Body of pancreas (tissue), 4 donors: ENCODE measurements at regions not wholly inside any gene's neighbourhood (a gene's known extent, or its start where the extent isn't known, plus 50 kb on each side); places are given as distances from the start of the nearest gene placed in this dataset.

ENCODE experiments used
- POLR2A ChIP-seq, 3 donors: fragments of 450-650 bp; IDR thresholded peaks; one replicate each; pipeline ENCODE4 v1.6.1; 2016; ENCODE audit warnings: antibody characterized with exemption in 3 of 3, mild to moderate bottlenecking in 2 of 3
- TF ChIP-seq, protein P1 (sequence below), 7 experiments: fragments of 450-650 bp in 4 of 7; fragments of 200-600 bp in 3 of 7; sonication (generic) in 3 of 7; IDR thresholded peaks; one replicate each; pipeline ENCODE4 v1.5.1; 2016 to 2019; ENCODE audit warnings: antibody characterized with exemption in 7 of 7

GRCh38 chrX:94051926-94052325, 377.9 kb downstream of the FAM133A start:
- no peak for TF ChIP-seq POLR2A (IDR thresholded peaks at IDR 0.05)
- TF ChIP-seq, protein P1, sequence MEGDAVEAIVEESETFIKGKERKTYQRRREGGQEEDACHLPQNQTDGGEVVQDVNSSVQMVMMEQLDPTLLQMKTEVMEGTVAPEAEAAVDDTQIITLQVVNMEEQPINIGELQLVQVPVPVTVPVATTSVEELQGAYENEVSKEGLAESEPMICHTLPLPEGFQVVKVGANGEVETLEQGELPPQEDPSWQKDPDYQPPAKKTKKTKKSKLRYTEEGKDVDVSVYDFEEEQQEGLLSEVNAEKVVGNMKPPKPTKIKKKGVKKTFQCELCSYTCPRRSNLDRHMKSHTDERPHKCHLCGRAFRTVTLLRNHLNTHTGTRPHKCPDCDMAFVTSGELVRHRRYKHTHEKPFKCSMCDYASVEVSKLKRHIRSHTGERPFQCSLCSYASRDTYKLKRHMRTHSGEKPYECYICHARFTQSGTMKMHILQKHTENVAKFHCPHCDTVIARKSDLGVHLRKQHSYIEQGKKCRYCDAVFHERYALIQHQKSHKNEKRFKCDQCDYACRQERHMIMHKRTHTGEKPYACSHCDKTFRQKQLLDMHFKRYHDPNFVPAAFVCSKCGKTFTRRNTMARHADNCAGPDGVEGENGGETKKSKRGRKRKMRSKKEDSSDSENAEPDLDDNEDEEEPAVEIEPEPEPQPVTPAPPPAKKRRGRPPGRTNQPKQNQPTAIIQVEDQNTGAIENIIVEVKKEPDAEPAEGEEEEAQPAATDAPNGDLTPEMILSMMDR (IDR thresholded peaks at IDR 0.05), result no peak
